Fibroblast of mammary gland (primary cell): ENCODE measurements at regions not wholly inside any gene's neighbourhood (a gene's known extent, or its start where the extent isn't known, plus 50 kb on each side); places are given as distances from the start of the nearest gene placed in this dataset.

Experiments used
- DNase-seq: peaks from one replicate; pipeline ENCODE4 v3.0.0-alpha.2; 2010; ENCODE audit warnings: low read depth
- H3K4me3 ChIP-seq: 2 replicates; pipeline ENCODE4 v1.5.1; 2011; ENCODE audit warnings: low read depth, mild to moderate bottlenecking, low read length, moderate library complexity; ENCODE audit not compliant: control insufficient read depth
- TF ChIP-seq, protein P1 (sequence below): conservative IDR thresholded peaks from 2 replicates; pipeline ENCODE4 v1.5.1; 2011; ENCODE audit warnings: low read depth, low read length, inconsistent platforms; ENCODE audit not compliant: control insufficient read depth, insufficient read depth

DNA sequence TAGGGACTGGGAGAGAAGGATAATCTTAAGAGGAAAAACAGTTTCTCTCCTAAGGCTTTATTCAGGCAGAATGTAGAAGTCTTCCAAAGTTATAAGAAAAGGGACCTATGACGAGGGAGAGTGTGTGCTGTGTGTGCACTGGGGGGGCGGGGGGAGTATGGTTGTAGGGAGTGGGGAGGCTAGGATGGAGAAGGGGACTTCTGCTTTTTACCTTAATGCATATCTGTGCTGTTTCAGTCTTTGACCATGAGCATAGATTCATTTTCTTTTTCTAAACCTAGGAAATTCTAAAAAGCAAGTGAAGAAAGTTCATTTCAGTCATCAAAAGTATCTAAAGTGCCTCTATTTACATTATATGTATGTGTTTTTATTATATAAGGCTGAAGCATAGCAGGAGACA, 52.6 kb upstream of the RASA2 start:
- no peak for DNase-seq
- TF ChIP-seq, protein P1, sequence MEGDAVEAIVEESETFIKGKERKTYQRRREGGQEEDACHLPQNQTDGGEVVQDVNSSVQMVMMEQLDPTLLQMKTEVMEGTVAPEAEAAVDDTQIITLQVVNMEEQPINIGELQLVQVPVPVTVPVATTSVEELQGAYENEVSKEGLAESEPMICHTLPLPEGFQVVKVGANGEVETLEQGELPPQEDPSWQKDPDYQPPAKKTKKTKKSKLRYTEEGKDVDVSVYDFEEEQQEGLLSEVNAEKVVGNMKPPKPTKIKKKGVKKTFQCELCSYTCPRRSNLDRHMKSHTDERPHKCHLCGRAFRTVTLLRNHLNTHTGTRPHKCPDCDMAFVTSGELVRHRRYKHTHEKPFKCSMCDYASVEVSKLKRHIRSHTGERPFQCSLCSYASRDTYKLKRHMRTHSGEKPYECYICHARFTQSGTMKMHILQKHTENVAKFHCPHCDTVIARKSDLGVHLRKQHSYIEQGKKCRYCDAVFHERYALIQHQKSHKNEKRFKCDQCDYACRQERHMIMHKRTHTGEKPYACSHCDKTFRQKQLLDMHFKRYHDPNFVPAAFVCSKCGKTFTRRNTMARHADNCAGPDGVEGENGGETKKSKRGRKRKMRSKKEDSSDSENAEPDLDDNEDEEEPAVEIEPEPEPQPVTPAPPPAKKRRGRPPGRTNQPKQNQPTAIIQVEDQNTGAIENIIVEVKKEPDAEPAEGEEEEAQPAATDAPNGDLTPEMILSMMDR = no peak

DNA sequence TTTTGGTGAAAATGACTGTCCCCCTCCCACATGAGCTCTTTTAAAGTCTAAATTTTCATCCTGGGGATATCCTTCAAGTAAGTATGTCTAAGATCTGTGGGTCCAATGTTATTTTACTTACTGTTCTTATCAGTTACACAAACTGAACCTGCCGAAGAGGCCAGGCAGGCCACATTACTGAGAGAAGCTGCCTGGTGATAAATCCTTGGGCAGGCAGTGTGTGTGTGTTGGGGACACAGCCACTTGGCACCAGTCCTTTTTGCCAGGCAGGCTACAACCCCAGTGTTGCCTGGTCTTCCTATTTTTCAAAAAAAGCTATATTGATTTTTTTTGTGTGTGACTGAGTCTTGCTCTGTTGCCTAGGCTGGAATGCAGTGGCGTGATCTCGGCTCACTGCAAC, 50.6 kb upstream of the RASA2 start:
- TF ChIP-seq, protein P1 = no peak
- no peak for DNase-seq
- no peak overlapping the region for H3K4me3 ChIP-seq

More for the DNA sequence above, 52.6 kb upstream of the RASA2 start:
- H3K4me3 ChIP-seq = no peak overlapping the region
